A673 (cell line): ENCODE measurements at regions not wholly inside any gene's neighbourhood (a gene's known extent, or its start where the extent isn't known, plus 50 kb on each side); places are given as distances from the start of the nearest gene placed in this dataset.

Experiments
- BruUV-seq: library from RNA; stranded (reverse); fragments of 400-500 nt; replicated peaks from 2 replicates; lab custom pipeline; 2021; lab: Mats Ljungman, UMichigan
- CTCF ChIA-PET: fragments of 300-600 bp; sonication (Branson Sonifier 250); formaldehyde crosslinking; loops from one replicate; lab custom pipeline; 2022; ENCODE audit warnings: antibody characterized with exemption; lab: Charles Lee
- POLR2A ChIA-PET: fragments of 300-600 bp; sonication (Branson Sonifier 250); formaldehyde crosslinking; loops from one replicate; lab custom pipeline; 2022; ENCODE audit warnings: antibody characterized with exemption; ENCODE audit not compliant: low non-redundant PET; lab: Charles Lee
- DNase-seq: peaks from one replicate; pipeline ENCODE4 v3.0.0-alpha.2; 2015; ENCODE audit warnings: low spot score
- H3K27ac ChIP-seq: fragments of 200-600 bp; sonication (generic); 2 replicates; pipeline ENCODE4 v1.5.1; 2016; ENCODE audit warnings: mixed run types, low read depth, mild to moderate bottlenecking, mixed read lengths, antibody characterized with exemption, low read length; ENCODE audit not compliant: poor library complexity, severe bottlenecking
- H3K27me3 ChIP-seq: fragments of 200-600 bp; sonication (generic); replicated peaks from 2 replicates; pipeline ENCODE4 v1.6.1; 2017; ENCODE audit warnings: mixed run types, low read depth, mild to moderate bottlenecking, mixed read lengths, antibody characterized with exemption, low read length; ENCODE audit not compliant: insufficient read depth, poor library complexity
- H3K36me3 ChIP-seq: fragments of 200-600 bp; sonication (generic); 2 replicates; pipeline ENCODE4 v1.6.1; 2016; ENCODE audit warnings: mixed run types, mild to moderate bottlenecking, mixed read lengths, antibody characterized with exemption, low read length; ENCODE audit not compliant: insufficient read depth, poor library complexity, severe bottlenecking
- H3K4me1 ChIP-seq: fragments of 200-600 bp; sonication (generic); 2 replicates; pipeline ENCODE4 v1.6.1; 2017; ENCODE audit warnings: mixed run types, mild to moderate bottlenecking, mixed read lengths, antibody characterized with exemption, low read length; ENCODE audit not compliant: insufficient read depth, poor library complexity, severe bottlenecking
- H3K4me3 ChIP-seq: fragments of 200-600 bp; sonication (generic); 2 replicates; pipeline ENCODE4 v1.5.1; 2016; ENCODE audit warnings: low read depth, mixed run types, mild to moderate bottlenecking, mixed read lengths, low read length; ENCODE audit not compliant: poor library complexity, severe bottlenecking
- H3K9me3 ChIP-seq: fragments of 200-600 bp; sonication (generic); 2 replicates; pipeline ENCODE4 v1.6.1; 2016; ENCODE audit warnings: mixed run types, low read depth, mild to moderate bottlenecking, mixed read lengths, antibody characterized with exemption, low read length; ENCODE audit not compliant: poor library complexity, severe bottlenecking
- EZH2 ChIP-seq: fragments of 200-600 bp; sonication (generic); IDR thresholded peaks from 2 replicates; pipeline ENCODE4 v1.6.1; 2017; ENCODE audit warnings: borderline replicate concordance, low read depth, mild to moderate bottlenecking, mixed read lengths, antibody characterized with exemption, low read length; ENCODE audit not compliant: poor library complexity, severe bottlenecking
- intact Hi-C: fragments of 100-400 bp; cut with micrococcal nuclease; formaldehyde crosslinking; loops from one replicate; pipeline ENCODE4 v1.10.0; 2022; ENCODE audit not compliant: unreplicated experiment
- TF ChIP-seq, protein P1 (sequence below): fragments of 300-800, 200-600 bp; sonication (generic); conservative IDR thresholded peaks from 2 replicates; pipeline ENCODE4 v1.5.1; 2017; ENCODE audit warnings: low read depth, mild to moderate bottlenecking, antibody characterized with exemption, low read length, moderate library complexity, mixed read lengths

DNA sequence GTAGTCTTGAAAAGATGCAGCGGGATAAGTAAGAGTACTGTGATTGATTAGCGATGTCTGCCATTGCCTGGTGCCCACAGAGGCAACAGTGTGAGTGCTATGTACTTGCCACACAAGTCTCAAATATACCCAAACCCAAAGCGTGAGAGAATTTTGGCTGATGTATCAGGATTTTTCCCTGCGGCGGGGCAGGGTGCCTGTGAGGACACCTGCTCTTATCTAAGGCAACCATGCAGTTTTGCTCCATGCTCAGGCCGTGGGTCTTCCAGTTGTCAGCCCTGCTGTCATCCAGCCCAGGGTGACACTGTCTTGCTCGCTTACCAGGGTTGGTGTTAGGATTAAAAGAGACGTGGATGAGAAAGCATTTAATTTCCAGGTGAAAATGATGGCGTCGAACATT lies 202.7 kb downstream of the PTPRU start:
- no peaks in the 10 kb centered on the region for H3K36me3 ChIP-seq
- H3K9me3 ChIP-seq: no peaks in the 10 kb centered on the region
- BruUV-seq: no TSS peak
- DNase-seq: no peak
- ChIA-PET POLR2A (no interaction called here), CTCF (no interaction called here)
- TF ChIP-seq, protein P1, sequence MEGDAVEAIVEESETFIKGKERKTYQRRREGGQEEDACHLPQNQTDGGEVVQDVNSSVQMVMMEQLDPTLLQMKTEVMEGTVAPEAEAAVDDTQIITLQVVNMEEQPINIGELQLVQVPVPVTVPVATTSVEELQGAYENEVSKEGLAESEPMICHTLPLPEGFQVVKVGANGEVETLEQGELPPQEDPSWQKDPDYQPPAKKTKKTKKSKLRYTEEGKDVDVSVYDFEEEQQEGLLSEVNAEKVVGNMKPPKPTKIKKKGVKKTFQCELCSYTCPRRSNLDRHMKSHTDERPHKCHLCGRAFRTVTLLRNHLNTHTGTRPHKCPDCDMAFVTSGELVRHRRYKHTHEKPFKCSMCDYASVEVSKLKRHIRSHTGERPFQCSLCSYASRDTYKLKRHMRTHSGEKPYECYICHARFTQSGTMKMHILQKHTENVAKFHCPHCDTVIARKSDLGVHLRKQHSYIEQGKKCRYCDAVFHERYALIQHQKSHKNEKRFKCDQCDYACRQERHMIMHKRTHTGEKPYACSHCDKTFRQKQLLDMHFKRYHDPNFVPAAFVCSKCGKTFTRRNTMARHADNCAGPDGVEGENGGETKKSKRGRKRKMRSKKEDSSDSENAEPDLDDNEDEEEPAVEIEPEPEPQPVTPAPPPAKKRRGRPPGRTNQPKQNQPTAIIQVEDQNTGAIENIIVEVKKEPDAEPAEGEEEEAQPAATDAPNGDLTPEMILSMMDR: no peak
- no peak for TF ChIP-seq EZH2
- peaks cover 62% of the 10 kb centered on the region for H3K27me3 ChIP-seq
- no peak overlapping the region for H3K4me3 ChIP-seq
- no peak overlapping the region for H3K27ac ChIP-seq
- intact Hi-C loops: no loop called here
- no peaks in the 10 kb centered on the region for H3K4me1 ChIP-seq

DNA sequence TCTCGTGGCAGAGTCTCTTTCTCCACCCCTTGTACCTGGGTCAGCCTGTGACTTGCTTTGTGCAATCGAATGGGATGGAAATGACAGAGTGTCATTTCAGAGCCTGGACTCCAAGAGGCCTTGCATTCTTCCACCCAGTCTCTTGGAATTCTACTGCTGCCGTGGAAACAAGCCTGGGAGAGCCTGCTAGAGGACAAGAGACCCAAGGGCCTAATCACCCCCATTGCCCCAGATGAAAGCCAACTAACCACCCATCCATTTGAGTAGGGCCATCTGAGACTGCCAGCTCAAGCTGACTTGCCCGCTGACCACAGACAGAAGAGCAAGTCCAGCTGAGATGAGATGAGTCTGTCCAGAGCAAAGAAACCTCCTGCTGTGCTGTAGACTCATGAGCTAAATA lies 201.6 kb downstream of the PTPRU start:
- H3K36me3 ChIP-seq: no peaks in the 10 kb centered on the region
- intact Hi-C loops: no loop called here
- no peak overlapping the region for H3K4me3 ChIP-seq
- BruUV-seq: no TSS peak
- no peak overlapping the region for H3K27ac ChIP-seq
- H3K27me3 ChIP-seq: peaks cover 53% of the 10 kb centered on the region
- H3K4me1 ChIP-seq: no peaks in the 10 kb centered on the region
- ChIA-PET POLR2A (no interaction called here), CTCF (no interaction called here)
- TF ChIP-seq, protein P1: no peak
- TF ChIP-seq EZH2: no peak
- H3K9me3 ChIP-seq: no peaks in the 10 kb centered on the region
- DNase-seq: no peak

DNA sequence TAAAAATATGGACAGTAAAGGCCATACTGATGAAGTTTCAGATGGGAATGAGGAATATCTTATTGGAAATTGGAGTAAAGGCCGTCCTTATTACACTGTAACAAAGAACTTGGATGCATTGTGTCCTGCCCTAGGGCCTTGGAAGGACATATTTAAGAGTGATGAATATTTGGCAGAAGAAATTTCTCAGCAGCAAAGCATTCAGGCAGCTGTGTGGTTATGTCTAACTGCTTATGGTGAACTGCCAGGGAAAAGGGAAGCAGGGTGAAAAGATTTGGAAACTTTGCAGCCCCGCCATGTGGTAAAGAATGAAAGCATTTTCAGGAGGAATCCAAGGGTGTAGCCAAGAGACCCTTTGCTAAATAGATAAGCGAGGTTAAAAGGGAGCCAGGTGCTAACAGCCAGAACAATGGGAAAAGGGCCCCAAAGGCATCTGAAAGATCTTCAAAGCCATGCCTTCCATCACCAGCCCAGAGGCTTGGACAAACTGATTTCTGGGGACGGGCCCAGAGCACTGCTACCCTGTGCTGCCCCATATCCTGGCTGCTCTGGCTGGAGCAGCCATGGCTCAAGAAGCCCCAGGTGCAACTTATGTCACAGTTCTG lies 200.0 kb downstream of the PTPRU start:
- peaks cover 36% of the 10 kb centered on the region for H3K27me3 ChIP-seq
- ChIA-PET POLR2A (no interaction called here), CTCF (no interaction called here)
- H3K27ac ChIP-seq: no peak overlapping the region
- no peaks in the 10 kb centered on the region for H3K9me3 ChIP-seq
- H3K4me3 ChIP-seq: no peak overlapping the region
- no TSS peak for BruUV-seq
- TF ChIP-seq, protein P1: no peak
- no peak for TF ChIP-seq EZH2
- DNase-seq: no peak
- H3K36me3 ChIP-seq: no peaks in the 10 kb centered on the region
- H3K4me1 ChIP-seq: no peaks in the 10 kb centered on the region
- intact Hi-C loops: no loop called here
